ENCODE measurements at regions not wholly inside any gene's neighbourhood (a gene's known extent, or its start where the extent isn't known, plus 50 kb on each side); places are given as distances from the start of the nearest gene placed in this dataset.

DNA sequence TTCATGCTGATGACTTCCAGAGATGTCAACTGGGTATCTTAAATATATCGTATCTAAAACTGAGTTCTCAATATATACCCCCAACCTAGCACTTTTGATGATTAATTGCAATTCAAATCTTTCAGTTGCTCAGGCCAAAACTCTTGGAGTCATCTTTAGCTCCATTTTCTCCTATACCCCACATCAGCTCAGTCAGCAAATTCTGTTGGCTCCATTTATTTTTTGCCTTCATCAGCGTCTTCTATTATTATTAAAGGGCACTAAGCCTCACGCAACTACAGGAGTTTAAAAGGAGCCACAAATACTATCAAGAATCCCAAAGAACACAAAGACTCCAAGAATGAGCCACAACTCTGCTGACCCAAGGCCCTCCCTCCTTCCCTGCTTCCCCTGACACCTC, 134.9 kb downstream of the KCTD12 start:
- no peaks in the 10 kb centered on the region for H3K27me3 ChIP-seq (ENCODE audit: low read depth)
- no peak overlapping the region for H3K4me3 ChIP-seq
- no peaks in the 10 kb centered on the region for H3K36me3 ChIP-seq (replicated peaks)
- no peaks in the 10 kb centered on the region for H3K4me1 ChIP-seq
- no peaks in the 10 kb centered on the region for H3K9me3 ChIP-seq
- DNase-seq (ENCODE audit: low spot score in 2 of 2) = no peak
- in situ Hi-C loops (cut with MboI; ENCODE audit: low sequenced_read_pairs) = no loop called here

GRCh38 chr13:76750126-76750525, 136.1 kb downstream of the KCTD12 start:
- Histone ChIP-seq H3K4me1 (no peaks in the 10 kb centered on the region), H3K27me3 (ENCODE audit: low read depth) (no peaks in the 10 kb centered on the region), H3K9me3 (no peaks in the 10 kb centered on the region), H3K36me3 (replicated peaks) (no peaks in the 10 kb centered on the region), H3K4me3 (no peak overlapping the region)
- no peak for DNase-seq (ENCODE audit: low spot score in 2 of 2)
- in situ Hi-C loops (cut with MboI; ENCODE audit: low sequenced_read_pairs) = no loop called here

DNA sequence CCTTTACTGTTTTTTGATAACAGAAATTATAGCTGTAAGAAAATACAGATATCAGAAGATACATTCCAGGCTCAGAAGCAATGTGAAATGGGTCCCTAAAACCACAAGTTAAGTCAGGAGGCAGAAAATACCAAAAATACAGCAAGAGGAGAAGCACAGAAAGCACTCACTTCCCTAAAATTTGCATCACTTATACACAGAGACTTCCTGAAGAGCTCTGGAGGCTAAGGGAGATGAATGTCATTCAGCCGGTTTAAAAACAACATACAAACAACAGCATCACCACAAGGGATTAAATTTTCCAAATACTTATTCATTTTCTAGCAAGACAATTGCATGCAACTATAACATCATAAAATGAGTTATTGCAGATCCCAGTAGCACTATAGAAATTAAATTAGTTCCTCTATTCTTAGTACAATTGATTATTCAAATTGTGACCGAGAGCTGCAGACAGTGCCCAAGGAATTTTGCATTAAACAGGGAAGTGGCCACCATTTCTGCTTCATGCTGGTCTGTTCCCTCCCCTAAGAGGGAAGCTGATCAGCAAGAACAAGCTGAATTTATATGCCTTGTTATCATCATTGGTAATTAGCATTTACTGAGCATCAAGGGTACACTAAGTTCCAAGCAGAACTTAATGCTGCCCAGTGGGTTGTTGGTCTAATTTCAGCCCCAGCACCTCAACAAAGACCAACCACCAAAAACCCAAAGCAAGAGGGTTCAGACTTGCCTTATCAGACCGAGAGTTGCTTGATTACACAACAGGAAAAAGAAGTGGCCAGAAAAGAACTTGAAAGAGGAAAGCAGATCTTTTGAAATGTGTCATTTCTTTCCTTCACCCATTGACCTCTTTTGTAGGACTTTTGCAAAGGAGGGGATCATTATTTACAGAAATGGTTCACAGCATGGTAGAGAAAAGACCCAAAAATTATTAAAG, 140.7 kb downstream of the KCTD12 start:
- Histone ChIP-seq H3K36me3 (replicated peaks) (no peaks in the 10 kb centered on the region), H3K9me3 (no peaks in the 10 kb centered on the region), H3K4me1 (no peaks in the 10 kb centered on the region), H3K27me3 (ENCODE audit: low read depth) (no peaks in the 10 kb centered on the region), H3K4me3 (no peak overlapping the region)
- in situ Hi-C loops (cut with MboI; ENCODE audit: low sequenced_read_pairs) = no loop called here
- no peak for DNase-seq (ENCODE audit: low spot score in 2 of 2)

DNA sequence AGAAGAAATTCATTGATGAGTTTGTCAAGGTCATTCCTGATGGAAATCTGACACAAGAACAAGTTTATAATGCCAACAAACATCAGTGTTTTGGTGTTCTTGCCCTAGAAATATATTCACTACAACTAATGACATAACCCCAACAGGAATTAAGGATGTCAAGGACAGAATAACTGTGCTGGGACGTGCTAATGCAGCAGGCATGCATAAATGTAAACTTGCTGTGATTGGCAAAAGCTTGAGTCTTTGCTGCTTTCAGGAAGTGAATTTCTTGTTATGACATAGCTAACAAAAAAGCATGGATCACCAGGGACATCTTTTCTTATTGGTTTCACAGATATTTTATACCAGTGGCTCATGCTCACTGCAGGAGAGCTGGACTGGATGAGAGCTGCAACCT, 144.6 kb downstream of the KCTD12 start:
- Histone ChIP-seq H3K4me1 (no peaks in the 10 kb centered on the region), H3K36me3 (replicated peaks) (no peaks in the 10 kb centered on the region), H3K27me3 (ENCODE audit: low read depth) (no peaks in the 10 kb centered on the region), H3K4me3 (no peak overlapping the region), H3K9me3 (no peaks in the 10 kb centered on the region)
- in situ Hi-C loops (cut with MboI; ENCODE audit: low sequenced_read_pairs) = no loop called here
- no peak for DNase-seq (ENCODE audit: low spot score in 2 of 2)

- no peaks in the 10 kb centered on the region for H3K9me3 ChIP-seq
- H3K27me3 ChIP-seq (ENCODE audit: low read depth) = no peaks in the 10 kb centered on the region
- DNase-seq (ENCODE audit: low spot score in 2 of 2) = no peak
- in situ Hi-C loops (cut with MboI; ENCODE audit: low sequenced_read_pairs) = no loop called here
- no peak overlapping the region for H3K4me3 ChIP-seq
- no peaks in the 10 kb centered on the region for H3K36me3 ChIP-seq (replicated peaks)
- H3K4me1 ChIP-seq = no peaks in the 10 kb centered on the region
Measured at GRCh38 chr13:76741046-76741445, 145.2 kb downstream of the KCTD12 start.

GRCh38 chr13:76738616-76739015, 147.6 kb downstream of the KCTD12 start:
- no peaks in the 10 kb centered on the region for H3K9me3 ChIP-seq
- H3K36me3 ChIP-seq (replicated peaks) = no peaks in the 10 kb centered on the region
- no peak overlapping the region for H3K4me3 ChIP-seq
- H3K27me3 ChIP-seq (ENCODE audit: low read depth) = no peaks in the 10 kb centered on the region
- in situ Hi-C loops (cut with MboI; ENCODE audit: low sequenced_read_pairs) = no loop called here
- H3K4me1 ChIP-seq = no peaks in the 10 kb centered on the region
- no peak for DNase-seq (ENCODE audit: low spot score in 2 of 2)

GRCh38 chr13:76737526-76737925, 148.7 kb downstream of the KCTD12 start:
- Histone ChIP-seq H3K4me1 (no peaks in the 10 kb centered on the region), H3K36me3 (replicated peaks) (no peaks in the 10 kb centered on the region), H3K27me3 (ENCODE audit: low read depth) (no peaks in the 10 kb centered on the region), H3K4me3 (no peak overlapping the region), H3K9me3 (no peaks in the 10 kb centered on the region)
- in situ Hi-C loops (cut with MboI; ENCODE audit: low sequenced_read_pairs) = no loop called here
- DNase-seq (ENCODE audit: low spot score in 2 of 2) = no peak

DNA sequence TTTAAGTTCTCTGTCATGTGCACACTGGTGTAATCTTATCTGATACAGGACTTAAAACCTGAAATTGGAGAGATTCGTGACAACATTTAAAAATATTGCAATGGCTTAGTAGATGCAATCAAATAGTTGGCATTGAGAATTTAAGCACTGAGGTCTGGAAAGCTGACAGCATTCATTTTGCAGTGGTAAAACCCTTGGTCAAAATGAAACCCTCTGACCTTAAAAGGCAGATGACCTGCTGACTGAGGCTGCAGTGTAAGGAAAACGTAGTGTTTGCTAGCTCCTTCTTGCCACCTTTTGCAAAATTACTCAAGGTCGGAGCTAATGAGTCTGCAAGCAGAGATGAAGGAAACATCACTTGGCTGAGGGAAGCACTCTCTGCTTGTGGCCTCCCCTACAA, 150.6 kb downstream of the KCTD12 start:
- Histone ChIP-seq H3K4me1 (no peaks in the 10 kb centered on the region), H3K9me3 (no peaks in the 10 kb centered on the region), H3K4me3 (no peak overlapping the region), H3K27me3 (ENCODE audit: low read depth) (no peaks in the 10 kb centered on the region), H3K36me3 (replicated peaks) (no peaks in the 10 kb centered on the region)
- no peak for DNase-seq (ENCODE audit: low spot score in 2 of 2)
- in situ Hi-C loops (cut with MboI; ENCODE audit: low sequenced_read_pairs) = no loop called here

DNA sequence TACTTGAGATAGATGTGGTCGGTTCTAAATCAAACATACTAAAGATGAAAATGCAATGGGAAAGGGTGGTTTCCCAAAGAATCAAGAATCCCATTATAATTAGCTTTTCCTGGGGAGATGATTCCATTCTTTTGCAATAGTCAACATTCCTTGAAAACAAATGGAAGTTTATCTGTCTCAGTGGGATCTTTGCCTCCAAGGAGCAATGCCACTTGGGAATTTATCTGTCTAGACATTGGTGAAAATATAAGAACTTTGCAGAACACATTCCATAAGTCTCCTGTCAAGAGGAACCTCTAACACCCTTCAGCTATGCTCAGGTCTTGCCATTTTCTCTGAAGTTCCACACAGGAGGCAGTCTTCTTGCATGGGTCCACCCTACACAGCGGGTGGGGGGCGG, 152.5 kb downstream of the KCTD12 start:
- H3K4me3 ChIP-seq = no peak overlapping the region
- no peaks in the 10 kb centered on the region for H3K9me3 ChIP-seq
- in situ Hi-C loops (cut with MboI; ENCODE audit: low sequenced_read_pairs) = no loop called here
- no peaks in the 10 kb centered on the region for H3K27me3 ChIP-seq (ENCODE audit: low read depth)
- no peaks in the 10 kb centered on the region for H3K4me1 ChIP-seq
- no peak for DNase-seq (ENCODE audit: low spot score in 2 of 2)
- H3K36me3 ChIP-seq (replicated peaks) = no peaks in the 10 kb centered on the region

DNA sequence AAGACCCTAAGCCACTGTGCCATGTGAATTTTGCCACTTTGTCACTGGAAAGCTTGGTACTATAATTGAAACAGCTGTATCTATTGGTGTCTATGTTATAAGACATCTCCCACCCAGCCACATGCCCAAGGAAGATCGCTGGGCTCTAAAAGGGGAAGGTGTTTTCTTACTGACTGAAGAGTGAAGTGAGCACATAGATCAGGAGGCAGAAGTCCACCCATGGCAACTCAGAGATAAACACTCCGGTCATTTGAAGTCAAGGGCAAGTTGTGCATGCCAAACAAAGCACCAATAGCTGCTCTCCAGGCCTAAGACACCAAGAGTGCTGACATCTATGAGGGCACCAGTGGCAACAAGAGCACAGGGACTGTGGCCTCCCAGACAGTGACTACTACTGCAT, 153.8 kb downstream of the KCTD12 start:
- no peaks in the 10 kb centered on the region for H3K4me1 ChIP-seq
- H3K36me3 ChIP-seq (replicated peaks) = no peaks in the 10 kb centered on the region
- no peak for DNase-seq (ENCODE audit: low spot score in 2 of 2)
- no peak overlapping the region for H3K4me3 ChIP-seq
- in situ Hi-C loops (cut with MboI; ENCODE audit: low sequenced_read_pairs) = no loop called here
- no peaks in the 10 kb centered on the region for H3K27me3 ChIP-seq (ENCODE audit: low read depth)
- H3K9me3 ChIP-seq = no peaks in the 10 kb centered on the region

DNA sequence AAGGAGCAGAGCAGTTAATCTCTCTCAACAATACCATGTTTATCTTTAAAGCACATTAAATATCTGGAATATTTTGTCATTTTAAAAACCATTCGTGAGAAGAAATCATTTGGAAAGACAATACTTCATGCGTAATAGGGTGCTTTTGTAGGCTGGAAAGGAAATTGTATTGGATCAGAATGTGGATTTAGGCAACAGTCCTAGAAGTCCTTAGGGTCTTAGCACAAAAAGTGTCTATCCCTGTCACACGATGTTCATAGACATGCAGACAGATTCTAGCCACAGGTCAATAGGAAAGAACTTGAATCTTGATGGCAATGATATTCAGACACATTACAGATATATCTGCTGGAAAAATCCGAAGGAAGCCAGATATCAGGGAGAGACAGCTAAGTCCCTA, 156.0 kb downstream of the KCTD12 start:
- no peaks in the 10 kb centered on the region for H3K4me1 ChIP-seq
- H3K36me3 ChIP-seq (replicated peaks) = no peaks in the 10 kb centered on the region
- no peak for DNase-seq (ENCODE audit: low spot score in 2 of 2)
- in situ Hi-C loops (cut with MboI; ENCODE audit: low sequenced_read_pairs) = no loop called here
- H3K4me3 ChIP-seq = no peak overlapping the region
- no peaks in the 10 kb centered on the region for H3K9me3 ChIP-seq
- H3K27me3 ChIP-seq (ENCODE audit: low read depth) = no peaks in the 10 kb centered on the region

- in situ Hi-C loops (cut with MboI; ENCODE audit: low sequenced_read_pairs) = no loop called here
- no peaks in the 10 kb centered on the region for H3K4me1 ChIP-seq
- H3K4me3 ChIP-seq = no peak overlapping the region
- no peaks in the 10 kb centered on the region for H3K36me3 ChIP-seq (replicated peaks)
- H3K9me3 ChIP-seq = no peaks in the 10 kb centered on the region
- no peak for DNase-seq (ENCODE audit: low spot score in 2 of 2)
- no peaks in the 10 kb centered on the region for H3K27me3 ChIP-seq (ENCODE audit: low read depth)
Measured at GRCh38 chr13:76729691-76730090, 156.5 kb downstream of the KCTD12 start.

DNA sequence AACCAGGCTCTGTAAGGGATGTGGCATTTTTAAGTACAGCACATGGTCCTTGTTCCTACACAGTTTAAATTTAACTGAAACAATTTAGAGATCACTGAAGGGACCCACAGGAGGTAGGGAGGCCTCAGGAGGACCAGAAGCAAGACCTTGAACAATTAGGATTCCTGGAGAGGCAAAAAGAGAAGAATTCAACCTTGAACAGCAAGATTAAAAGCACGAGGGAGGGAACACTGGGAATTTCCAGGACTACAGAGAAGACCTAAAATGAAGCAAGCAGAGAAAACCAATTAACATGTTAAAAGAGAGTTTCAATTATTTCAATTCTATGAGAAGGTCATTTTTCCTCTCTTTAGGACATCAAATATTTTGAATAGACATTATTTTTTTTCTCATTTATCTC, 160.3 kb downstream of the KCTD12 start:
- no peak for DNase-seq (ENCODE audit: low spot score in 2 of 2)
- in situ Hi-C loops (cut with MboI; ENCODE audit: low sequenced_read_pairs) = no loop called here
- Histone ChIP-seq H3K36me3 (replicated peaks) (no peaks in the 10 kb centered on the region), H3K4me1 (no peaks in the 10 kb centered on the region), H3K27me3 (ENCODE audit: low read depth) (no peaks in the 10 kb centered on the region), H3K4me3 (no peak overlapping the region), H3K9me3 (no peaks in the 10 kb centered on the region)

GRCh38 chr13:76725211-76725610, 161.0 kb downstream of the KCTD12 start:
- Histone ChIP-seq H3K4me3 (no peak overlapping the region), H3K36me3 (replicated peaks) (no peaks in the 10 kb centered on the region), H3K9me3 (no peaks in the 10 kb centered on the region), H3K27me3 (ENCODE audit: low read depth) (no peaks in the 10 kb centered on the region), H3K4me1 (no peaks in the 10 kb centered on the region)
- no peak for DNase-seq (ENCODE audit: low spot score in 2 of 2)
- in situ Hi-C loops (cut with MboI; ENCODE audit: low sequenced_read_pairs) = no loop called here

DNA sequence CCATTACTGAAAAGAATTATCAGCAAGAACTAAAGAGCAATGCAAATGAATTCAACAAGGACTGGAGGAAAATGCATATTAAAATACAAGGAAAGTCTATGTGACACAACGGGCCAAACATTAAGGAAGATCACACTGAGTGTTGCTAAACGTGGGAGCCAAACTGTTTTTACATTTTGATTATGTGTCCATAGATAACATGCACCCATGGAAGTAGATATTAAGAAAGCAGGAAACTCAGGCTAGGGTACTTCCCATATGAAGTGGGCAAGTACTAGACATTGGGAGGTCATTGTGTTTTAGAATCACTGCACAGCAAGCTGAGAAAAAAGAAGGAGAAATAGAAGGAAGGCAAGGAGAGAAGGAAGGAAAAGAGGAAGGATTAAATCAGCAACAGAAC, 161.8 kb downstream of the KCTD12 start:
- H3K4me3 ChIP-seq = no peak overlapping the region
- no peaks in the 10 kb centered on the region for H3K4me1 ChIP-seq
- H3K9me3 ChIP-seq = no peaks in the 10 kb centered on the region
- no peaks in the 10 kb centered on the region for H3K27me3 ChIP-seq (ENCODE audit: low read depth)
- no peak for DNase-seq (ENCODE audit: low spot score in 2 of 2)
- H3K36me3 ChIP-seq (replicated peaks) = no peaks in the 10 kb centered on the region
- in situ Hi-C loops (cut with MboI; ENCODE audit: low sequenced_read_pairs) = no loop called here

All from HAP-1 (cell line).